D341Med (cell line): ENCODE measurements at regions not wholly inside any gene's neighbourhood (a gene's known extent, or its start where the extent isn't known, plus 50 kb on each side); places are given as distances from the start of the nearest gene placed in this dataset.

Source experiments
- DNase-seq: peaks from one replicate; pipeline ENCODE4 v3.0.0; 2012; ENCODE audit warnings: low spot score

GRCh38 chr13:106681536-106681935, 113.6 kb upstream of the ARGLU1 start:
- DNase-seq: no peak

- no peak for DNase-seq
Observed at GRCh38 chr13:106680796-106681472, 113.0 kb upstream of the ARGLU1 start.

- DNase-seq: no peak
Observed at GRCh38 chr13:106678646-106679418, 110.9 kb upstream of the ARGLU1 start.

- no peak for DNase-seq
Observed at GRCh38 chr13:106675311-106675710, 107.4 kb upstream of the ARGLU1 start.

- DNase-seq: no peak
Observed at GRCh38 chr13:106660746-106661625, 93.0 kb upstream of the ARGLU1 start.

- no peak for DNase-seq
Observed at GRCh38 chr13:106657104-106657503, 89.2 kb upstream of the ARGLU1 start.

- DNase-seq: no peak
Observed at GRCh38 chr13:106656186-106656585, 88.2 kb upstream of the ARGLU1 start.

- no peak for DNase-seq
Observed at GRCh38 chr13:106651442-106651841, 83.5 kb upstream of the ARGLU1 start.

- no peak for DNase-seq
Observed at GRCh38 chr13:106650690-106651205, 82.8 kb upstream of the ARGLU1 start.

- DNase-seq: no peak
Observed at GRCh38 chr13:106649495-106649894, 81.6 kb upstream of the ARGLU1 start.

GRCh38 chr13:106640515-106640914, 72.6 kb upstream of the ARGLU1 start:
- no peak for DNase-seq

GRCh38 chr13:106637519-106637918, 69.6 kb upstream of the ARGLU1 start:
- DNase-seq: no peak

- no peak for DNase-seq
Observed at GRCh38 chr13:106636492-106636891, 68.6 kb upstream of the ARGLU1 start.

- no peak for DNase-seq
Observed at GRCh38 chr13:106635616-106636015, 67.7 kb upstream of the ARGLU1 start.

- no peak for DNase-seq
Observed at GRCh38 chr13:106633321-106633720, 65.4 kb upstream of the ARGLU1 start.

GRCh38 chr13:106630650-106631049, 62.7 kb upstream of the ARGLU1 start:
- DNase-seq: no peak

- DNase-seq: no peak
Observed at GRCh38 chr13:106630162-106630561, 62.2 kb upstream of the ARGLU1 start.

- DNase-seq: no peak
Observed at GRCh38 chr13:106628936-106629659, 61.2 kb upstream of the ARGLU1 start.

GRCh38 chr13:106626473-106626872, 58.5 kb upstream of the ARGLU1 start:
- no peak for DNase-seq

- no peak for DNase-seq
Observed at GRCh38 chr13:106625578-106625977, 57.6 kb upstream of the ARGLU1 start.

- DNase-seq: no peak
Observed at GRCh38 chr13:106623799-106624460, 56.0 kb upstream of the ARGLU1 start.
